ENCODE measurements at regions not wholly inside any gene's neighbourhood (a gene's known extent, or its start where the extent isn't known, plus 50 kb on each side); places are given as distances from the start of the nearest gene placed in this dataset.

DNA sequence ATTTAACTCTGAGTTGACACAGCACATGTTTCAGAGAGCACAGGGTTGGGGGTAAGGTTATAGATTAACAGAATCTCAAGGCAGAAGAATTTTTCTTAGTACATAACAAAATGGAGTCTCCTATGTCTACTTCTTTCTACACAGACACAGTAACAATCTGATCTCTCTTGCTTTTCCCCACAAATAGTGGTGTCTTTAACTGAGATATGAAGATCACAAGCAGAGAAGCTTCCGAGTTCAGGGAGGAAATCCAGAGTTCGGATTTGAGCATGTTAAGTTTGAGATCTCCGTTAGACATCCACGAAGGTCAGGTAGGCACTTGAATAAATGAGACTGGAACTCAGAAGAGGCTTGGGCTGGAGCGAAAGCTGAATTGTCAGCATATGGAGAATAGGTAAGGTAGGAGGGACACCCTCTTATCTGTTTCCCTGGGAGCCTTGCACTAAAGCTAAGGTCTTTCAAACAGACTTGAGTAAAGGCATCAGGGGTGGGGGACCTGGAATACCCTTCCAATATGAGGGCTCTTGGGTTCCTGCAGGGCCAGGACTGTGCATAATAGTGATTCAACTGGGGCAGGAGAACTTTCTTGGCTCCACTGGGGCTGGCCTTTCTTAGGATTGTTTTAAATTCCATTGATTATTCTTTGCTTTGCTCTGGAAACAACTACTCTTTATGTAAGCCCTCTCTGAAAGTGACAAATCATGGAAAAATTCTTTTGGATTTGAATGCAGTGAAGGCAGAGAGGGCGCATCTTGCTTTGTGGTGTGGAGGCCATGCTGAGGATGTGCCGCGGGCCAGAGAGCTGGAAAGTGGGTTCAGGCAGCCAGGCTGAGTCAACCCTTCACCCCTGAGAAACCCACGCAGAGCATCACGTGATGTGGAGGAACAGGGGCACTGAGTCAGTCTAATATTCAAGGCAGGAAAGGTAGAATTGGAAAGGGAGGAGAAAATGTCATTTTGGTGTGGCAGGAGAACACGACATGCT is 62.7 kb upstream of the AMPD3 start:
- no peak for DNase-seq (ENCODE audit: low read depth in 1 of 2, low spot score in 1 of 2)
- in situ Hi-C loops (cut with HindIII; ENCODE audit: low pct_unique_long_range_greater_than_20kb, low sequenced_read_pairs): no loop called here

GRCh38 chr11:10394229-10395101 is 60.6 kb upstream of the AMPD3 start:
- peak in 1 of 2 experiments; percentile 61 for DNase-seq (ENCODE audit: low read depth in 1 of 2, low spot score in 1 of 2)
- in situ Hi-C loops (cut with HindIII; ENCODE audit: low pct_unique_long_range_greater_than_20kb, low sequenced_read_pairs): no loop called here
- TF ChIP-seq JUND (IDR thresholded peaks at IDR 0.05; ENCODE audit: low read depth): no peak

More for the DNA sequence above, 62.7 kb upstream of the AMPD3 start:
- TF ChIP-seq JUND (IDR thresholded peaks at IDR 0.05; ENCODE audit: low read depth): no peak

- in situ Hi-C loops (cut with HindIII; ENCODE audit: low pct_unique_long_range_greater_than_20kb, low sequenced_read_pairs): no loop called here
These were observed 59.7 kb upstream of the AMPD3 start for GRCh38 chr11:10395166-10395897.

GRCh38 chr11:10396771-10397170 is 58.3 kb upstream of the AMPD3 start:
- in situ Hi-C loops (cut with HindIII; ENCODE audit: low pct_unique_long_range_greater_than_20kb, low sequenced_read_pairs): no loop called here
- DNase-seq (ENCODE audit: low read depth in 1 of 2, low spot score in 1 of 2): no peak
- no peak for TF ChIP-seq JUND (IDR thresholded peaks at IDR 0.05; ENCODE audit: low read depth)

More at GRCh38 chr11:10395166-10395897, 59.7 kb upstream of the AMPD3 start:
- TF ChIP-seq JUND (IDR thresholded peaks at IDR 0.05; ENCODE audit: low read depth): no peak
- no peak for DNase-seq (ENCODE audit: low read depth in 1 of 2, low spot score in 1 of 2)

DNA sequence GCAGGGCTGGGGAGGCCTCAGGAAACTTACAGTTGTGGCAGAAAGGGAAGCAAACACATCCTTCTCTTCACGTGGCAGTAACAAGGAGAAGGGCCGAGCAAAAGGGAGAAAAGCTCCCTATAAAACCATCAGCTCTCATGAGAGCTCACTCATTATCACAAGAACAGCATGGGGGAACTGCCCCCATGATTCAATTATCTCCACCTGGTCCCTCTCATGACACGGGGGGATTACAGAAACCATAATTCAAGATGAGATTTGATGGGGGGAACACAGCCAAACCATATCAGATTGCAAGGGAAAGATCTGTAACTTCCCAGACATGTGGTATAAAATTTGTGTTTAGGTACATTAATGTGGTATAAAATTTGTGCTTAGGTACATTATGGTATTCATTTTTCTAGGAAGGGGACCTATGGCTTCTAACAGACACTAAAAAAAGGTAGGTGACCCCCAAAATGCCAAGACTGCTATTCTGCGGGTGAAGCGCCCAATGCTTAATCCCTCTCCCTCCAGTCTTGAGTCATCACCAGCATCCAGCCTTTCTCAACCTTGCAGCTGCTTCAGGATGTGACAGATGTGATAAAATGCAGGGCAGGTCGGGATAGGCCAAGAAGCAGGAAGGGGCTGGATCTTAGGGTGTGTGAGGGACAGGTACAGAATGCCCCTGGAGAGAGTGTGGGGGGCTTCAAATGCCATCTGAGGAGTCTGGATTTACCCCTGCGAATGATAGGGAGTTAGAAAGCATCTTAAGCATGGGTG is 57.7 kb upstream of the AMPD3 start:
- TF ChIP-seq JUND (IDR thresholded peaks at IDR 0.05; ENCODE audit: low read depth): no peak
- DNase-seq (ENCODE audit: low read depth in 1 of 2, low spot score in 1 of 2): no peak
- in situ Hi-C loops (cut with HindIII; ENCODE audit: low pct_unique_long_range_greater_than_20kb, low sequenced_read_pairs): no loop called here

- TF ChIP-seq JUND (IDR thresholded peaks at IDR 0.05; ENCODE audit: low read depth): no peak
- in situ Hi-C loops (cut with HindIII; ENCODE audit: low pct_unique_long_range_greater_than_20kb, low sequenced_read_pairs): no loop called here
- peak in 1 of 2 experiments; percentile 11 for DNase-seq (ENCODE audit: low read depth in 1 of 2, low spot score in 1 of 2)
These were observed 56.5 kb upstream of the AMPD3 start for GRCh38 chr11:10398525-10398924.

GRCh38 chr11:10400856-10401255 is 54.2 kb upstream of the AMPD3 start:
- no peak for TF ChIP-seq JUND (IDR thresholded peaks at IDR 0.05; ENCODE audit: low read depth)
- in situ Hi-C loops (cut with HindIII; ENCODE audit: low pct_unique_long_range_greater_than_20kb, low sequenced_read_pairs): no loop called here
- DNase-seq (ENCODE audit: low read depth in 1 of 2, low spot score in 1 of 2): no peak

- DNase-seq (ENCODE audit: low read depth in 1 of 2, low spot score in 1 of 2): no peak
- TF ChIP-seq JUND (IDR thresholded peaks at IDR 0.05; ENCODE audit: low read depth): no peak
- in situ Hi-C loops (cut with HindIII; ENCODE audit: low pct_unique_long_range_greater_than_20kb, low sequenced_read_pairs): no loop called here
These were observed 53.8 kb upstream of the AMPD3 start for GRCh38 chr11:10401256-10401655.

DNA sequence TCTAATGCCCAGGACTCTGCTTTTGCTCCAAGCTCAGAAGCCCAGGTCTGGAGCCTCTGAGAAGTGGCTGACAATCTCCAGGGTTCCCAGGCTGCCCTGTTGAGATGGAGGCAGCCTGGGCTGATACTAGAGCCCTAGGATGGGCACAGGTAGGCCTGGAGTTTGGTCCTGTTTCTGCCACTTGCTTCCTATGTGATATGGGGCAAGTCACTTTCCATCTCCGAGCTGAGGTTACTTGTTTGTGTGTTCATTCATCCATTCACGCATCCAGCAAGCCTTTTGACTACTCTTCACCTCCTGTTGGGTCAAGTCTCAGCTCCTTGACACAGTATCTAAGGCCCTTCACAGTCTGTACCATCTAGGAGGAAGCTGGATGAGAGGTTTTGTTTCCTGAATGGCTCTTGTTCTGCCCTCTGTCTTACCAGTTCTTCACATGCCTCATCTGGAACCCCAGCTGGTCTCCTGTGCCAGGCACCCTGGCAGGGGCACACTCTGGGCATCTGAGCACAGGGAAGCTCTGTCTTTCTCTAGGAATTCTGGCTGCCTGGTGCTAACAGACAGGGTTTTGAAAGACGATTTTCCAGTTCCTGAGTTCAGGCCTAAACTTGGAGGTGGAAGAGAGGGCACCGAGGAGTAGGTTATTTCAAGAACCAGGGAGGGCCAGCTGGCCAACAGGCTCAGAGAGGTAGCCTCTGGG is 53.2 kb upstream of the AMPD3 start:
- no peak for TF ChIP-seq JUND (IDR thresholded peaks at IDR 0.05; ENCODE audit: low read depth)
- no peak for DNase-seq (ENCODE audit: low read depth in 1 of 2, low spot score in 1 of 2)
- in situ Hi-C loops (cut with HindIII; ENCODE audit: low pct_unique_long_range_greater_than_20kb, low sequenced_read_pairs): no loop called here

All from T47D (cell line).